SHP77 (cell line): ENCODE measurements at regions not wholly inside any gene's neighbourhood (a gene's known extent, or its start where the extent isn't known, plus 50 kb on each side); places are given as distances from the start of the nearest gene placed in this dataset.
"Not testable (repeated sequence)": the region's sequence is repeated elsewhere in the genome, so short reads cannot be mapped to it uniquely, and the experiment has no call there.

Experiments used
- DNase-seq, 2 experiments: peaks; one replicate each; lab custom pipeline; 2025; lab: John Stamatoyannopoulos, UW

DNA sequence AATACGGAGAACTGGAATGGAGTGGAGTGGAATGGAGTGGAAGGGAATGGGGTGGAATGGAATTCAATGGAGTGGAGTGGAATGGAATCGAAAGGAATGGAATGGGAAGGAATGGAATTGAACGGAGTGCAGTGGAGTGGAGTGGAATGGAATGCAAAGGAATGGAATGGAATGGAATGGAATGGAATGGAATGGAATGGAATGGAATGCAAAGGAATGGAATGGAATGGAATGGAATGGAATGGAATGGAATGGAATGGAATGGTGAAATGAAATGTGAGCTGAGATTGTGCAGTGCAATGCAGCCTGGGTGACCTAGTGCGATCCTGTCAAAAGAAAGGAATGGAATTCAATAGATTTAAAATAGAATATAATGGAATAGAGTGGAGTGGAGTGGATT lies 357.3 kb upstream of the WSB1 start:
- DNase-seq: not testable (repeated sequence)

GRCh38 chr17:26937750-26938322 lies 356.1 kb upstream of the WSB1 start:
- DNase-seq: not testable (repeated sequence)

GRCh38 chr17:26939755-26940154 lies 354.2 kb upstream of the WSB1 start:
- DNase-seq: not testable (repeated sequence)

DNA sequence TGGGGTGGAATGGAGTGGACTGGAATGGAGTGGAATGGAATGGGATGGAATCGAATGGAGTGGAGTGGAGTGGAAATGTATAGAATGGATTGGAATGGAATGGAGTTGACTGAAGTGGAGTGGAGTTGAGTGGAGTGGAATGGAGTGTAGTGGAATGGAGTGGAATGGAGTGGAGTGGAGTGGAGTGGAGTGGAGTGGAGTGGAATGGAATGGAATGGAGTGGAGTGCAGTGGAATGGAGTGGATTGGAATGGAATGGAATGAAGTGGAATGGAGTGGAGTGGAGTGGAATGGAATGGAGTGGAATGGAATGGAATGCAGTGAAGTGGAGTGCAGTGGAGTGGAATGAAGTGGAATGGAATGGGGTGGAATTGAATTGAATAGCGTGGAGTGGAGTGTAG lies 353.3 kb upstream of the WSB1 start:
- DNase-seq: not testable (repeated sequence)

GRCh38 chr17:26962255-26963162 lies 331.4 kb upstream of the WSB1 start:
- no peak for DNase-seq

DNA sequence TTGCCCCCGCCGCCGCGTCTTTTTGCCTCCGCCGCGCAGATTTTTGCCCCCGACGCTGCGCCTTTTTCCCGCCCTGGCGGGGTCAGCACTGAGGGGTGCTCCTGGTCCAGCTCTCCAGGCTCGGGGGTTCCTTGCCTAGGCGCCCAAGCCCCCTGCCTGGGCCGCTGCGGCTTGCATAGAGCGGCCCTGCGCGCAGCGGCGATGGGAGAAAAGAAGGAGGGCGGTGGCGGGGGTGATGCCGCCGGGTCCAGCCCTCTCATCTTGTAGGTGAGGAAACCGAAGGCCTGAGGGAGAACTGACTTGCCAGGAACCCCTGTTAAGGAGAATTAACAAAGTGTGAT lies 330.8 kb upstream of the WSB1 start:
- no peak for DNase-seq

DNA sequence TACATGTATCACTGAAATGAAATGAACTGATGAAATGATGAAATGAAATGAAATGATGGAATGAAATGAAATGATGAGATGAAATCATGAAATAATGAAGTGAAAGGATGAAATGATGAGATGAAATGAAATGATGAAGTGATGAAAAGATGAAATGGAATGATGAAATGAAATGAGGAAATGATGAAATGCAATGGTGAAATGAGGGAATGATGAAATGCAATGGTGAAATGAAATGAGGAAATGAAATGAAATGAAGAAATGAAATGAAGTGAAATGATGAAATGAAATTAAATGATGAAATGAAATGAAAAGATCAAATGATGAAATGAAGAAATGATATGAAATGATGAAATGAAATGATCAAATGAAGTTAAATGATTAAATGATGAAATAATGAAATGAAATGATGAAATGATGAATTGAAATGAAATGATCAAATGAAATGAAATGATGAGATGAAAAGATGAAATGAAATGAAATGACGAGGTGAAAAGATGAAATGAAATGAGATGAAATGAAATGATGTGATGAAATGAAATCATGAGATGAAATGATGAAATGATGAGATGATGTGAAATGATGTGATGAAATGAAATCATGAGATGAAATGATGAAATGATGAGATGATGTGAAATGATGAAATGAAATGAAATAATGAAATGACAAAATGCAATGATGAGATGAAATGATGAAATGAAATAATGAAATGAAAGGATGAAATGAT lies 327.9 kb upstream of the WSB1 start:
- not testable (repeated sequence) for DNase-seq

DNA sequence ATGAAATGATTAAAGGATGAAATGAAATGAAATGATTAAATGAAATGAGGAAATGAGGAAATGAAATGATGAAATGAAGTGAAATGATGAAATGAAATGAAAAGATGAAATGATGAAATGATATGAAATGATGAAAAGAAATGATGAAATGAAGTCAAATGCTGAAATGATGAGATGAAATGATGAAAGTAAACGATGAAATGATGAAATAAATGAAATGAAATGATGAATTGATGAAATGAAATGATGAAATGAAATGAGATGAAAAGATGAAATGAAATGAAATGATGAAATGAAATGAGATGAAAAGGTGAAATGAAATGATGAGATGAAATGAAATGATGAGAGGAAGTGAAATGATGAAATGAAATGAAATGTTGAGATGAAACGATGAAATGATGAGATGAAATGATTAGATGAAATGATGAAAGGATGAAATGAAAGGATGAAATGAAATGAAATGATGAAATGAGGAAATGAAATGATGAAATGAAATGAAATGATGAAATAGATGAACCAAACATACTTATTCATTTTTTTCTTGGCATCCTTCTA lies 327.2 kb upstream of the WSB1 start:
- DNase-seq: not testable (repeated sequence)

- not testable (repeated sequence) for DNase-seq
Measured at GRCh38 chr17:26981845-26982425, 312.0 kb upstream of the WSB1 start.

DNA sequence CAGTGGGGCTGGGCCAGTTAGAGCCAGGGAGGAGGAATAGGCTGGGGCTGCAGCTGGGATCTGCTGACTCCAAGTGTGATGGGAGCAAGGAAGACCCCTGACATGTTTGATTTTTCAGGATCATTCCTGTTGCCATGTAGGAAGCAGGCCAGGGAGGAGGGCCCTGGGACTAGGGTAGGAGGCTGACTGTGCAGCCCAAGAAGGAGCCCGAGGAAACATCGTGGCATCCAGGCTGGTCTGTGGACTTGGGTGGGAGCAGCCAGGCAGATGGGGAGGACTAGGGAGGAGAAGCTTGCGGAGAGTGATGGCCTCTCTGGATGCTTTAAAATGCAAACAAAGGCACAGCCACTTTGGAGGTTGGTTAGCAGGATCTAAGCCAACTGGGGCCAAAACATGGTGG lies 311.4 kb upstream of the WSB1 start:
- not testable (repeated sequence) for DNase-seq

GRCh38 chr17:26987851-26988250 lies 306.1 kb upstream of the WSB1 start:
- not testable (repeated sequence) for DNase-seq

DNA sequence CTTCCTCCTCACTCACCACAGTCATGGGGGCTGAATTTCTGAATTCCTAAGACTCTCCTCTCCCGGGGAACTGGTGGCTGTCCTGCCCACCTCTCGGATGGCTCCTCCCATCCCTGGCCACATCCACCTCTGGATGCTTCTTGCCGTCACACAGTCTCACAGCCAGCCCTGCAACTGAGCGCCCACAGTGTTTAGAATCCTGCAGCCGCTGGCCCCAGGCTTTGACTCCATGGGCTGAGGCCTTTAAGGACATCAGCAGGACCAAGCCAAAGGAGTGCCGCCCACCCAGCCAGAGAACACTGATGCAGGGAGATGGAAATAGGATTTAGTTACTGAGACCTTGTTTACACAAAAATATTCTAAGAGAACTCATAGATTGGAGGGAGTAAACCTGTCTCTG lies 299.3 kb upstream of the WSB1 start:
- DNase-seq: not testable (repeated sequence)

DNA sequence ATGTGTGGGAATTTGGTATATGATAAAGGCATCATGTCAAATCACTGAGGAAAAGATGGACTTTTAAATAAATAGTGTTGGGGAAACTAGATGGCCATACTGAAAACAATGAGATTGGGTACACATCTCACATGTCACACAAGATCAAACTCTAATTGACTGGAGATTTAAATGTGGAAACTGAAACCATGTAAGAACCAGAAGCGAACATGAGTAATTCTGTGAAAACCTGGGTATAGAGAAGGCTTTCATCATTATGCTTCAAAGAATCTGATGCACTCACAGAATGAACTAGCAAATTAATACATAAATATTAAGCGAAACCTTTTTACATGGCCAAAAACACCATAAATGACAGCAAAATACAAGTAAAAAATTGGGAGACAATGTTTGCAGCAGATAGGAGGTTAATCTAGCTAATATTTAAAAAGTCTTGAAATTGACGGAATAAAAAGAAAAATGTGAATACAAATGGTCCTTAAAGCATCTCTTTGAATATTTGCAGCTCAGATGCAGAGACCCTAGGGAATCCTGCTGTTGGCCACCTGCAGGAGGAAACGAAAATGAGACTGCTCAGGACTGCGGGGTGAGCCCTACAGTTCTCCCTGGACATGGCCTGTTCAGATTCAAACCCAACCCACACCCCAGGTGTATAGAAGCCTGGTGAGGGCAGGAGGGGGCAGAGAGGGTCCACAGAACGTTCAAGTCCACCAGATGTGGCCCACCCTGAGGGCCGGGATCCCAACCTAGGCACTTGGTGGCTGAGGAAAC lies 297.6 kb upstream of the WSB1 start:
- DNase-seq: not testable (repeated sequence)

DNA sequence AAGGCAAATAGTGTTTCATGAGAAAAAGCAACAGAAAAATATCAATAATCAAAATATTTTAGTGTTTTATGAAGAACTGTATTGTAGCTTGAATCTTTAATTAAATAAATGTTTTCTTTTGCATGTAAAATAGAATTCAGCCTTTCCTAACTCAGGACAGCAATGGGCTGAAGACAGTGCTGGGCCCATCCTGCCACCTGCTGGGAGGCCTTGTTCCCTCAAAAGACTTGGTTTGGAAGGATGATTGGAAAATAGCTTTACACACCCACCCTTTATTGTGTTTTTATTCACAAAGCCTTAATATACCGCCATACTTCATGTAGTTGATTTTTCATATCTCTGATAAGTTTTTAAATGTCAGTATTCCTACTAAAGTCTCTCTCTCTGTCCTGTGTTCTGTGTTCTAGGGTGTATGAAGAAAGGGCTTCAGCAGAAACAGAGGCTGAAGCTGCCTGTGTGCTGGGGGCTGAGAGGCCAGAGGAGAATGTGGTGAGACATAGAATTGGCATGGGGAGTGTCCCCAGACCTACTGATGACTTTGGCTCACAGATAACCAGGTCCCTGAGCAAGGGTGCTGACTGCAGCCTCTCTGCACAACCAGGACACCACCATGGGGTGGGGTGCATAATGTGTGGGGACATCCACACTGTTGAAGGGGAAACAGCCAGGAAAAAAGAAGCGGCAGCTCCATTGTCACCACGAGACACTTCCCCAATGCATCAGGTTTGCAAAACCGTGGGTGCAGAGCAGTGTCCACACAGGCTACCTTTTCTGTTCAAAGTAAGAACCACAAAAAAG lies 286.0 kb upstream of the WSB1 start:
- not testable (repeated sequence) for DNase-seq

GRCh38 chr17:27009087-27009486 lies 284.8 kb upstream of the WSB1 start:
- DNase-seq: no peak

DNA sequence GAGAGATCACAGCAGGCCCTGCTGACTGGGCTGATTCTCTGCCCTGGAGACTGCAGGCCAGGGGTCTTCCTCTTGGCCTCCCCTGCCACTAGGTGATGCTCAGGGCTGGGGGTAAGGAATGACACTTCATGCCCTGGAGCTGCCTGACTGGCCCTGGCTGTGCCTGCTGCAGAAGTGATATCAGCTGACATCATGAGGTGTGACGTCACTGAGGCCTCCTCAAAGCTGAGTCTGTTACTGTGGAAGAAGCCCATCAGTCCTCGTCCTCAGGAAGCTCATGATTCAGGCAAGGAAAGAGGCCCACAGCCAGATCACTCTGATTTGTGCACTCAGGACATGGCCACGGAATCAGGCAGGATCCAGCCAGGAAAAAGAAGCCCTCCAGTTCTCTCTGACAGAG lies 283.8 kb upstream of the WSB1 start:
- DNase-seq: not testable (repeated sequence)

- DNase-seq: not testable (repeated sequence)
Measured at GRCh38 chr17:27030552-27030951, 263.4 kb upstream of the WSB1 start.

GRCh38 chr17:27038676-27039075 lies 255.2 kb upstream of the WSB1 start:
- DNase-seq: peak; percentile 35 to 43

DNA sequence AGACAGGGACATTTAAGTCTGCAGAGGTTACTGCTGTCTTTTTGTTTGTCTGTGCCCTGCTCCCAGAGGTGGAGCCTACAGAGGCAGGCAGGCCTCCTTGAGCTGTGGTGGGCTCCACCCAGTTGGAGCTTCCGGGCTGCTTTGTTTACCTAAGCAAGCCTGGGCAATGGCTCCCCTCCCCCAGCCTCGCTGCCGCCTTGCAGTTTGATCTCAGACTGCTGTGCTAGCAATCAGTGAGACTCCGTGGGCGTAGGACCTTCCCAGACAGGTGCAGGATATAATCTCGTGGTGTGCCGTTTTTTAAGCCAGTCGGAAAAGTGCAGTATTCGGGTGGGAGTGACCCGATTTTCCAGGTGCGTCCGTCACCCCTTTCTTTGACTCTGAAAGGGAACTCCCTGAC lies 248.9 kb upstream of the WSB1 start:
- DNase-seq: not testable (repeated sequence)

DNA sequence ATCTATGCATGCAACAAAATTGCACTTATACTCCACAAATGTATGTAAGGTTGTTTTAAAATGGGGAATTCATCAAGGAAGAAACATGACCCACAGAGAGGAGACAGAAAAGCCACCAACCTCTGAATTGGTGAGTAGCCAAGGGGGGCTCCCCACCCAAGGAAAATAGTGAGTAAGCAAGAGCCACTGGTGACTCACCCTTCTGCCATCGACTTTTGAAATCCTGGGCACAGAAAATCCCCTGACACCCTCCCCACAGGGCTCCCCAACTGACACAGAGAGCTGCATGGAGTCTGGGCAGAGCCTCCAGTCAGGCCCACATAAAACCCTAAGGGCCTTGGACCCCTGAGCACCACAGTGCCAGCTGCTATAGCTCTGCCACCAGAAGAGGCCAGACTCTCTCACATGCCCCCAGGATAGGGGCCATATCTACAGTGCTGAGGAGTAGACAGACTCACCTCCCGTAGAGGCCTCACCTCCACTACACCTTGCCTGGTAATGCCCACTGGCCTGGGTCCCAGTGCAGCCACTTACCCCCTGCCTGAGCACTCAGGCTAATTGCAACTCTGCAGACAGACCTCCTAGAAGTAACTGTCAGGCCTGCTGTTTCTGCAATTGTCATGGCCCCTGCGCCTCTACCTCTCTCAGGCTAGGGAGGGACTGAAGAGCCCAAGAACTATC lies 244.7 kb upstream of the WSB1 start:
- DNase-seq: no peak
